Endothelial cell of umbilical vein (primary cell): ENCODE measurements at regions not wholly inside any gene's neighbourhood (a gene's known extent, or its start where the extent isn't known, plus 50 kb on each side); places are given as distances from the start of the nearest gene placed in this dataset.

ENCODE experiments used
- CTCF ChIP-seq, 2 donors: IDR thresholded peaks; 1 replicate in 1 of 2; 2 replicates in 1 of 2; pipeline ENCODE4 v1.5.1; 2011; ENCODE audit warnings: low read length in 2 of 2, mild to moderate bottlenecking in 2 of 2, moderate library complexity in 2 of 2, control low read depth in 1 of 2, inconsistent platforms in 1 of 2, low read depth in 1 of 2; ENCODE audit not compliant: insufficient read depth in 1 of 2; ENCODE audit errors: extremely low read depth in 1 of 2
- EZH2 ChIP-seq: IDR thresholded peaks from 2 replicates; pipeline ENCODE4 v1.6.1; 2012; ENCODE audit warnings: borderline replicate concordance, low read depth, mild to moderate bottlenecking, moderate library complexity, low read length, inconsistent platforms; ENCODE audit not compliant: severe bottlenecking
- FOS ChIP-seq: IDR thresholded peaks from 2 replicates; pipeline ENCODE4 v1.6.1; 2011; ENCODE audit warnings: mild to moderate bottlenecking, low read length, moderate library complexity, borderline replicate concordance; ENCODE audit not compliant: insufficient read depth
- GATA2 ChIP-seq: IDR thresholded peaks from 2 replicates; pipeline ENCODE4 v1.7.0; 2011; ENCODE audit warnings: low read depth, mild to moderate bottlenecking, moderate library complexity, mixed read lengths, low read length; ENCODE audit not compliant: insufficient read length, insufficient read depth
- JUN ChIP-seq: IDR thresholded peaks from 2 replicates; pipeline ENCODE4 v1.6.1; 2011; ENCODE audit warnings: borderline replicate concordance, low read depth; ENCODE audit not compliant: insufficient read length, insufficient read depth
- MAX ChIP-seq: IDR thresholded peaks from 2 replicates; pipeline ENCODE4 v1.6.1; 2011; ENCODE audit not compliant: insufficient read depth, insufficient read length
- MYC ChIP-seq: IDR thresholded peaks from one replicate; pipeline ENCODE4 v1.6.1; 2011; ENCODE audit warnings: mild to moderate bottlenecking, low read depth, low read length
- POLR2A ChIP-seq: IDR thresholded peaks from 2 replicates; pipeline ENCODE4 v1.6.1; 2012; ENCODE audit warnings: low read depth, mild to moderate bottlenecking, control low read depth, low read length
- POLR2AphosphoS5 ChIP-seq: IDR thresholded peaks from 2 replicates; pipeline ENCODE4 v1.6.1; 2012; ENCODE audit warnings: low read depth, mild to moderate bottlenecking, control low read depth, low read length, moderate library complexity; ENCODE audit not compliant: insufficient read depth

- TF ChIP-seq POLR2A (no peak), POLR2AphosphoS5 (no peak), CTCF (IDR thresholded peaks at IDR 0.05; ENCODE audit: extremely low read depth in 1 of 2, insufficient read depth in 1 of 2, low read depth in 1 of 2, low read length in 2 of 2) (no peak), EZH2 (no peak), FOS (no peak), JUN (no peak), GATA2 (no peak), MYC (no peak), MAX (no peak)
Measured at GRCh38 chr1:71285529-71285928, 204.7 kb upstream of the ZRANB2 start.
